Lung (tissue), 11 donors: ENCODE measurements at regions not wholly inside any gene's neighbourhood (a gene's known extent, or its start where the extent isn't known, plus 50 kb on each side); places are given as distances from the start of the nearest gene placed in this dataset.

Experiments
- ATAC-seq: fragments of 200-7000 bp; cut with Tn5 transposase; one replicate; pipeline ENCODE4 v1.9.1; 2020; ENCODE audit warnings: moderate number of reproducible peaks; ENCODE audit not compliant: insufficient read depth, low FRiP score
- DNase-seq, 3 donors: peaks; one replicate each; pipeline ENCODE4 v3.0.0-alpha.2; 2013 to 2017
- H3K27ac ChIP-seq, 2 donors: one replicate each; pipeline ENCODE4 v1.5.1; 2013; ENCODE audit warnings: mild to moderate bottlenecking in 2 of 2, moderate library complexity in 2 of 2, control low read depth in 1 of 2, inconsistent platforms in 1 of 2, low read depth in 1 of 2, low read length in 1 of 2
- H3K27me3 ChIP-seq, 3 donors: one replicate each; pipeline ENCODE4 v1.5.1; 2013; ENCODE audit warnings: low read length in 2 of 3; ENCODE audit not compliant: control insufficient read depth in 3 of 3, insufficient read depth in 3 of 3
- H3K36me3 ChIP-seq, 4 donors: one replicate each; pipeline ENCODE4 v1.5.1; 2013; ENCODE audit warnings: low read length in 4 of 4, mild to moderate bottlenecking in 1 of 4, moderate library complexity in 1 of 4; ENCODE audit not compliant: control insufficient read depth in 4 of 4, insufficient read depth in 4 of 4
- H3K4me1 ChIP-seq, 5 donors: one replicate each; pipeline ENCODE4 v1.5.1; 2013; ENCODE audit warnings: low read length in 5 of 5, mild to moderate bottlenecking in 2 of 5, moderate library complexity in 1 of 5; ENCODE audit not compliant: control insufficient read depth in 5 of 5, insufficient read depth in 5 of 5
- H3K4me3 ChIP-seq: one replicate; pipeline ENCODE4 v1.5.1; 2013; ENCODE audit warnings: mild to moderate bottlenecking, control low read depth, moderate library complexity
- H3K9ac ChIP-seq, 2 donors: one replicate each; pipeline ENCODE4 v1.5.1; 2013; ENCODE audit warnings: low read length in 2 of 2, control low read depth in 1 of 2; ENCODE audit not compliant: insufficient read depth in 1 of 2
- H3K9me3 ChIP-seq, 4 donors: one replicate each; pipeline ENCODE4 v1.5.1; 2013; ENCODE audit warnings: low read length in 3 of 4, mild to moderate bottlenecking in 1 of 4, moderate library complexity in 1 of 4; ENCODE audit not compliant: control insufficient read depth in 4 of 4, insufficient read depth in 3 of 4
- WGBS, 2 donors: extraction: QIAGEN DNeasy Blood & Tissue Kit; methylation state at CpG; one replicate each; pipeline ENCODE4 v1.1.7; 2013; 5-methylcytosine and 5-hydroxymethylcytosine counted together
- TF ChIP-seq, protein P1 (sequence below): IDR thresholded peaks from 2 replicates; pipeline ENCODE4 v1.5.1; 2012; ENCODE audit warnings: mild to moderate bottlenecking; ENCODE audit errors: control extremely low read depth, extremely low read depth
- donor health status: control.
- donor health status: control.
- donor health status: Bipolar disorder and iron deficiency.
- donor health status: healthy.
- donor health status: DM: yes; HTN: yes; CAD: no.

DNA sequence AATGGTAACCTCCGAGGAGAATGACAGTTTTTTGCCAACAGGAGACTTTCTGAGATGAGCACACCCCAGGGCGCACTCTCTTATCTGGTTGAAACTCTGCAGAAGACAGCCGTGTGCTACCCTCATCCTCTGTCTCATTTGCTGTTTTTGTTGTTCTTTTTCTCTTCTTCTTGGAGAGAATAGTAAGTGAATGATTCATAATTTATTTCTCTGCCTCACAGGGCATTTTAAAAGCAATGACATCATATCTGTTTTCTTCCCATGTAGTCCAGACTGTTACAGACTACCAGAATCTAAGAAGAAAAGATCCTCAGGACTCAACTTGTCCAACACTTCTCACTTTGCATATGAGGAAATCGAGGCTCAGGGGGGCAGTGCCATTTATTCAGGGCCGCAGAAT lies 771.1 kb upstream of the GRM7 start:
- H3K27ac ChIP-seq, result no peak overlapping the region
- H3K36me3 ChIP-seq, result no peaks in the 10 kb centered on the region
- no peaks in the 10 kb centered on the region for H3K9me3 ChIP-seq
- H3K4me3 ChIP-seq, result no peak overlapping the region
- WGBS, 2 donors, result 65 to 84% methylated on average over 5 of the region's 5 CpGs
- DNase-seq (no peak), ATAC-seq (no peak)
- TF ChIP-seq, protein P1, sequence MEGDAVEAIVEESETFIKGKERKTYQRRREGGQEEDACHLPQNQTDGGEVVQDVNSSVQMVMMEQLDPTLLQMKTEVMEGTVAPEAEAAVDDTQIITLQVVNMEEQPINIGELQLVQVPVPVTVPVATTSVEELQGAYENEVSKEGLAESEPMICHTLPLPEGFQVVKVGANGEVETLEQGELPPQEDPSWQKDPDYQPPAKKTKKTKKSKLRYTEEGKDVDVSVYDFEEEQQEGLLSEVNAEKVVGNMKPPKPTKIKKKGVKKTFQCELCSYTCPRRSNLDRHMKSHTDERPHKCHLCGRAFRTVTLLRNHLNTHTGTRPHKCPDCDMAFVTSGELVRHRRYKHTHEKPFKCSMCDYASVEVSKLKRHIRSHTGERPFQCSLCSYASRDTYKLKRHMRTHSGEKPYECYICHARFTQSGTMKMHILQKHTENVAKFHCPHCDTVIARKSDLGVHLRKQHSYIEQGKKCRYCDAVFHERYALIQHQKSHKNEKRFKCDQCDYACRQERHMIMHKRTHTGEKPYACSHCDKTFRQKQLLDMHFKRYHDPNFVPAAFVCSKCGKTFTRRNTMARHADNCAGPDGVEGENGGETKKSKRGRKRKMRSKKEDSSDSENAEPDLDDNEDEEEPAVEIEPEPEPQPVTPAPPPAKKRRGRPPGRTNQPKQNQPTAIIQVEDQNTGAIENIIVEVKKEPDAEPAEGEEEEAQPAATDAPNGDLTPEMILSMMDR, result no peak
- no peaks in the 10 kb centered on the region for H3K27me3 ChIP-seq
- no peak overlapping the region for H3K9ac ChIP-seq
- no peaks in the 10 kb centered on the region for H3K4me1 ChIP-seq

DNA sequence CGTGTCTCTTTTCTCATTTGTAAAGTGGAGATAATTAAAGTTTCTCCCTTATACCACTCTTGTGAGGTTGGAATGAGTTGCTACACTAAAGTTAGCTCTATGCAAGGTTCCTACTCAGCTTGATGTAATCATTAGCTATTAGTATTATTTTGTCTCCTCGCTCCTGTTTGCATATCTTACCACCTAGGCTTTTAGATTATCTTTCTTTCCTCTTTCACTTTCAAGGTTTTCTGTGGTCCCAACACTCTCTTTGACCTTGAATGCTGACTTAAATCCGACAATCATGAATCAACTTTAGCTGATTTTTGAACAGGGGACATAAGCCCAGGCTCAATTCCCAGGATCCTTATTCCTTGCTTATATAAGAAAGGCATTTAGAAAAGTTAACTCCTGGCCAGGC lies 769.7 kb upstream of the GRM7 start:
- WGBS, 2 donors, result 85 to 86% methylated on average over 3 of the region's 3 CpGs
- Histone ChIP-seq H3K27ac (no peak overlapping the region), H3K9me3 (no peaks in the 10 kb centered on the region), H3K27me3 (no peaks in the 10 kb centered on the region), H3K36me3 (no peaks in the 10 kb centered on the region), H3K9ac (no peak overlapping the region), H3K4me1 (no peaks in the 10 kb centered on the region), H3K4me3 (no peak overlapping the region)
- DNase-seq (no peak), ATAC-seq (no peak)
- TF ChIP-seq, protein P1, result no peak

DNA sequence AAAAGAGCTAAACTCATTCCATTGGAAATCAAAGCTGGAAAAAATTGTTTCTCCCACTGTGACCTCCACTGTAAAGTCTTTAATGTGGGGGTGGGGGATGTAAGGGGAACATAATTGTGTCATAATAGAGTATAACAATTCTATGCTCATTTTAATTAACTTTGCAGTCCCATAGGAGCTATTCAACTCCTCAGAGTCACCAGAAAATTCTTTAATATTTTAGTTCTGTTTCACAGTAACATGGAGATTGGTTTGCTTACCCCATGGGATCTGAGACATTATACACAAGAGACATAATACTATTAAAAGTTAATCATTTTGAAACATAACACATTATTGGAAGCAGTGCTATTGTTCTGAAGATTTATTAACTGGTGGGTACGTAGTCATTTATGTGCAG lies 765.9 kb upstream of the GRM7 start:
- DNase-seq (no peak), ATAC-seq (no peak)
- TF ChIP-seq, protein P1, result no peak
- H3K4me1 ChIP-seq, result no peaks in the 10 kb centered on the region
- no peak overlapping the region for H3K9ac ChIP-seq
- H3K36me3 ChIP-seq, result no peaks in the 10 kb centered on the region
- 80 to 81% methylated on average over 1 of the region's 1 CpG for WGBS, 2 donors
- no peaks in the 10 kb centered on the region for H3K27me3 ChIP-seq
- no peaks in the 10 kb centered on the region for H3K9me3 ChIP-seq
- H3K4me3 ChIP-seq, result no peak overlapping the region
- H3K27ac ChIP-seq, result no peak overlapping the region

DNA sequence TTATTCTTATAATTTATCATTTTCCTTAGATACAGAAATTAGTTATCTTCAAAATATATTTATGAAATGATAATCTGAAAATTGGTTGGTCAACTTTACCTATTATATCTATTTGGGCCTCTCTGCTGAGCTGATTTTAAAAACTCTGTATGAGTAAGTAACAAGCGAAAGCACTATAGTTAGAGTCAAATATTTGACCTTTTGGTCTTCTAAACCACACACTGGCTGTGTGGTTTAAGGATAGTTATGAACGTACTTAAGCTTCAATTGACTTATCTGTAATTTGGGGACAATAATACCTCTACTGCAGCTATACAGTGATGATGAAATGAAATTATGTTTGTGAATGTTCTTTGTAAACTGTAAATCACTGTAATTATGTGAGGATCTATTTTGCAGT lies 763.9 kb upstream of the GRM7 start:
- TF ChIP-seq, protein P1, result no peak
- DNase-seq (no peak), ATAC-seq (no peak)
- H3K9ac ChIP-seq, result no peak overlapping the region
- H3K36me3 ChIP-seq, result no peaks in the 10 kb centered on the region
- H3K27ac ChIP-seq, result no peak overlapping the region
- WGBS, 2 donors, result 55 to 82% methylated on average over 2 of the region's 2 CpGs
- H3K27me3 ChIP-seq, result no peaks in the 10 kb centered on the region
- no peaks in the 10 kb centered on the region for H3K9me3 ChIP-seq
- no peak overlapping the region for H3K4me3 ChIP-seq
- no peaks in the 10 kb centered on the region for H3K4me1 ChIP-seq
